HEK293T (cell line): ENCODE measurements at regions not wholly inside any gene's neighbourhood (a gene's known extent, or its start where the extent isn't known, plus 50 kb on each side); places are given as distances from the start of the nearest gene placed in this dataset.

Experiments
- BHLHE40 ChIP-seq: fragments of 450-650 bp; IDR thresholded peaks from 2 replicates; pipeline ENCODE4 v1.6.1; 2016; ENCODE audit warnings: mild to moderate bottlenecking, moderate library complexity, borderline replicate concordance
- CTBP1 ChIP-seq: fragments of 450-650 bp; IDR thresholded peaks from 2 replicates; pipeline ENCODE4 v1.6.1; 2016; ENCODE audit warnings: borderline replicate concordance
- ELF4 ChIP-seq: fragments of 450-650 bp; IDR thresholded peaks from 2 replicates; pipeline ENCODE4 v1.6.1; 2017; ENCODE audit warnings: antibody characterized with exemption
- FOXA1 ChIP-seq: fragments of 450-650 bp; IDR thresholded peaks from 2 replicates; pipeline ENCODE4 v1.6.1; 2016; ENCODE audit warnings: mild to moderate bottlenecking
- NFRKB ChIP-seq: fragments of 450-650 bp; IDR thresholded peaks from 2 replicates; pipeline ENCODE4 v1.6.1; 2016; ENCODE audit warnings: mild to moderate bottlenecking, moderate library complexity
- SP1 ChIP-seq: fragments of 450-650 bp; IDR thresholded peaks from 2 replicates; pipeline ENCODE4 v1.6.1; 2017
- TARDBP ChIP-seq: fragments of 450-650 bp; IDR thresholded peaks from 2 replicates; pipeline ENCODE4 v1.6.1; 2016
- ZNF384 ChIP-seq: fragments of 450-650 bp; IDR thresholded peaks from 2 replicates; pipeline ENCODE4 v1.6.1; 2016

- TF ChIP-seq FOXA1 (no peak), NFRKB (no peak), SP1 (no peak), BHLHE40 (no peak), ELF4 (no peak), CTBP1 (peak; percentile 64; the same call in 1 of the 2 replicates), ZNF384 (no peak), TARDBP (no peak)
Measured at GRCh38 chr5:174371600-174372094, 326.1 kb downstream of the NSG2 start.
